ENCODE measurements at regions not wholly inside any gene's neighbourhood (a gene's known extent, or its start where the extent isn't known, plus 50 kb on each side); places are given as distances from the start of the nearest gene placed in this dataset.

- Histone ChIP-seq H3K9me3 (no peaks in the 10 kb centered on the region), H3K27me3 (ENCODE audit: low read depth) (no peaks in the 10 kb centered on the region), H3K4me1 (no peaks in the 10 kb centered on the region), H3K4me3 (no peak overlapping the region), H3K27ac (no peak overlapping the region), H3K36me3 (no peaks in the 10 kb centered on the region)
- intact Hi-C loops (cut with DNase I), result no loop called here
- TF ChIP-seq, protein P1, sequence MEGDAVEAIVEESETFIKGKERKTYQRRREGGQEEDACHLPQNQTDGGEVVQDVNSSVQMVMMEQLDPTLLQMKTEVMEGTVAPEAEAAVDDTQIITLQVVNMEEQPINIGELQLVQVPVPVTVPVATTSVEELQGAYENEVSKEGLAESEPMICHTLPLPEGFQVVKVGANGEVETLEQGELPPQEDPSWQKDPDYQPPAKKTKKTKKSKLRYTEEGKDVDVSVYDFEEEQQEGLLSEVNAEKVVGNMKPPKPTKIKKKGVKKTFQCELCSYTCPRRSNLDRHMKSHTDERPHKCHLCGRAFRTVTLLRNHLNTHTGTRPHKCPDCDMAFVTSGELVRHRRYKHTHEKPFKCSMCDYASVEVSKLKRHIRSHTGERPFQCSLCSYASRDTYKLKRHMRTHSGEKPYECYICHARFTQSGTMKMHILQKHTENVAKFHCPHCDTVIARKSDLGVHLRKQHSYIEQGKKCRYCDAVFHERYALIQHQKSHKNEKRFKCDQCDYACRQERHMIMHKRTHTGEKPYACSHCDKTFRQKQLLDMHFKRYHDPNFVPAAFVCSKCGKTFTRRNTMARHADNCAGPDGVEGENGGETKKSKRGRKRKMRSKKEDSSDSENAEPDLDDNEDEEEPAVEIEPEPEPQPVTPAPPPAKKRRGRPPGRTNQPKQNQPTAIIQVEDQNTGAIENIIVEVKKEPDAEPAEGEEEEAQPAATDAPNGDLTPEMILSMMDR (IDR thresholded peaks at IDR 0.05), result no peak
- no peak for ATAC-seq
- no peak for DNase-seq
These were observed 524.5 kb downstream of the SHQ1 start for GRCh38 chr3:72323773-72324172.

DNA sequence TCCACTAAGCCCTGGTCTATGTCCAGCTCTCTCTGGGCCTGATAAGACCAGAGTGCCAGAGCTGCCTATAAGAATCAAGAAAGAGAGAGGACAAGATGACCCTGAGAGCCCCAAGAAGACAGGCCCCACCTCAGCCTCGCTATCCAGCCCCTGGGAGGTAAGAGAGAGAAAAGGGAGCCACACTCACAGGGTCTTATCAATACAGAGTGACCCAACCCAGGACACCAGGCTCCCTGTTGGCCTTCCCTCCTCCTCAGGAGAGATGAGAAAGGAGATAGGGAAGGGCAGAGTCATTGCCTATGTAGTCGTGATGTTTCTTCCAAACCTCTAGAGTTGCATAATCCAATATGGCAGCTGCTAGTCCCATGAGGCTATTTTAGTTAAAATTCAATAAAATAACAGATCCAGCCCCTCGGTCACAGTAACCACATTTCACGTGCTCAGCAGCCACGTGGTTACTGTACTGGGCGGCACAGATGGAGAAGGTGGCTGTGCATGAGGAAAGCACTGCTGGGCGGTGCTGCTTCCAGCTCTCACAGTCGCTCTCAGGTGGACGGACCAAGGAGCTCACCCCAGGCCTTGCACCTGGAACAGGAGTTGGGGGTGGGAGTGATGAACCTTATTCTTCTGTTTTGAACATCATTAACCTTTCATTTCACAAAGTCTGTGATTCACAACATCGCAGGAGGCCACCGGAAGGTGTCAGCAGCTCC, 525.8 kb downstream of the SHQ1 start:
- Histone ChIP-seq H3K27ac (no peak overlapping the region), H3K27me3 (ENCODE audit: low read depth) (no peaks in the 10 kb centered on the region), H3K4me1 (no peaks in the 10 kb centered on the region), H3K9me3 (no peaks in the 10 kb centered on the region), H3K4me3 (no peak overlapping the region), H3K36me3 (no peaks in the 10 kb centered on the region)
- intact Hi-C loops (cut with DNase I), result no loop called here
- ATAC-seq (no peak), DNase-seq (no peak)
- TF ChIP-seq, protein P1 (IDR thresholded peaks at IDR 0.05), result no peak

DNA sequence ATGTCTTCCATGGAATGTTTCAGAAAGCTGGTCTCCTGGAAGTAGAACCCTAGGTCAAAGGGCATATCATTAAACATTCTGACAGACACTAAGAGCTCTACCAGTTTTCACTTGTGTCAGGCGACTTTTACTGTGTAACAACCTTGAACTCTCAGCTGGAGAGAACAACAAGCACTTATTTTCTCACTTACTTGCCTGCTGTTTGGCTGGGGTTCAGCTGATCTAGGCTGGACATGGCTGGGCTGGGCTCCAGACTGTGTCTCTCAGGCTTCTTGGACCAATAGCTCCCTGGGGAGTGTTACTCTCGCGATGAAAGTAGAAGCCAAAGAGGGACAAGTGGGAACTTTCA, 527.3 kb downstream of the SHQ1 start:
- Histone ChIP-seq H3K27me3 (ENCODE audit: low read depth) (no peaks in the 10 kb centered on the region), H3K36me3 (no peaks in the 10 kb centered on the region)
- TF ChIP-seq, protein P1 (IDR thresholded peaks at IDR 0.05), result no peak

DNA sequence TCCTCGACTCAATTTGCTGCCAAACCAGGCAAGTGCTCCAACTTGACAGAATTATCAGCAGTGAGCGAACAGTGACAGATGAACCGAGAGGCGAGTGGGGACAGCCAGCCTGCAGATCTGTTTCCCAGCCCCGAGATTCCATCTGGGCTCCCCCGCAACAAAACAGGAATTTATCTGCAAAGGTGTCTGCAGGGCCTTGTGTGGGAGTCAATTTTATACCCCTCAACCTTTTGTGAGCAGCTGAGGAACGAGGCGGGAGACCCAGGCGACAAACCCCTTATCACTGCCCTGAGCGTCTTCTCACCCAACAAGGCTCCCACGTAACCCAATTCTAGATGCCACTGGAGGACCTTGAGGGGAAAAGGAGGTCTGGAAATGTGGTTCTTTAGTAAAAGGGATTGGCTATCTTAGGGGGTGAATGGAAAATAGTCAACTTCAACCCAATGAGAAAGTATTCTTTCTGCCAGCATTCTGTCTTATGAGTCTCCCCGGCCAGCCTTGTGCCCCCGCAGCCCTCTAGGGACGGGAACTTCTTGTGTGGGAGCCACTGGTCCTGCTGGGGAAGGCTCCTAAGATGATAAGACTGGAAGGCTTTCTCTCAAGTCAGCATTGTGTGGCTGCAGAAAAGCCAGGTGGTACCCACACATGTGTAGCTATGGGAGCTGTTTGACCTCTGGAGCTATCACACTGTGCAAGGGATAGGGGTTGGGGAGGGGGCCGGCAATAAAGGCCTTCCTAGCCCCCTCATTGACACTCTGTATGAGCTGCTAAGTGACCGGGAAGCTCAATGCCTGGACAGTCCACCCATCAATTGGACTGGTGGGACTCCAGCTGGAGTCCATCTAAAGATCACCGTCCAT, 527.9 kb downstream of the SHQ1 start:
- DNase-seq, result no peak
- ATAC-seq, result no peak
- Histone ChIP-seq H3K27me3 (ENCODE audit: low read depth) (no peaks in the 10 kb centered on the region), H3K4me3 (no peak overlapping the region), H3K27ac (no peak overlapping the region), H3K4me1 (no peaks in the 10 kb centered on the region), H3K36me3 (no peaks in the 10 kb centered on the region), H3K9me3 (no peaks in the 10 kb centered on the region)
- TF ChIP-seq, protein P1 (IDR thresholded peaks at IDR 0.05), result no peak
- intact Hi-C loops (cut with DNase I), result no loop called here

More for the DNA sequence above, 527.3 kb downstream of the SHQ1 start:
- ATAC-seq (peak in 1 of 2 donors; percentile 11), DNase-seq (no peak)
- H3K4me3 ChIP-seq, result no peak overlapping the region
- intact Hi-C loops (cut with DNase I), result no loop called here
- no peaks in the 10 kb centered on the region for H3K9me3 ChIP-seq
- no peak overlapping the region for H3K27ac ChIP-seq
- H3K4me1 ChIP-seq, result no peaks in the 10 kb centered on the region

DNA sequence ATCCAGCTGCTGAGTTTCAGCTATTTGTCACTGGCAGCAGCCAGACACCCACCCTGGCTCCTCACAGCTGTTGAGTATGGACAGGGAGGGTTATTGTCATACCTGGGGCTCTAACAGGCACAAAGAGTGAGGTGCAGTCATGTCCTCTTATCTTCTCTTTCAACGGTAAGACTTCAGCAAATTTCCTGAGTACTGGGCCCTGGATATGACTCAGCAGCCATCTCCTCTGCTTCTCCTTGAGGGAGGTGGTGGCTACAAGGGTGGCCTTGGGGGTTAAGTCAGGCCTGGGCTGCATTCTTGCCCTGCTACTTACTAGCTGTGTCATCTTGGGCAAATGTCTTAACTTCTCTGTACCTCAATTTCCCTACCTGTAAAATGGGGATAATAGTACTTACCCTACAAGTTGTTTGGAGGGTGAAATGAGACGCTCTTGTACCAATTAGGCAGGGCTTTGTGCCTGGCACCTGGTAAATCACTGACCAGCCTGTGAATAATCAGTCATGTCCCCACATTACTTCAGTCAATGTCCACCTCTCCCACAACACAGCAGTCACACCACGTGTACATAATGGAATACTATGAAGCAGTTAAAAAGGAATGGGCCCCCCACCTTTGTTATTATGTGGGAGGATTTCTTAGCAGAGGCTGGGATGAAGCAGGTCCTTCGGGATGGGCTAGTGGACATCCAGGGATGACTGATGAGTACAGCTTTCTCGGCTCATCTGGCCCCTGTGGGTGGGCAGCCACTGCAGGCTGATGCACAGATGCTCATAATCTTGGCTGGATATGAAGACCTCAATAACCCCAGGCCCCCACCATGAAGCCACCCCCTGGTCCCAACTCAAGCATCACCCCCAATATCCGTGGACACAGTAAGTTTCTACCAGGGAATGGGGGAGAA, 528.8 kb downstream of the SHQ1 start:
- H3K27ac ChIP-seq, result no peak overlapping the region
- H3K27me3 ChIP-seq (ENCODE audit: low read depth), result no peaks in the 10 kb centered on the region
- H3K9me3 ChIP-seq, result no peaks in the 10 kb centered on the region
- no peaks in the 10 kb centered on the region for H3K4me1 ChIP-seq
- ATAC-seq, result no peak
- no peak for DNase-seq
- H3K4me3 ChIP-seq, result no peak overlapping the region
- TF ChIP-seq, protein P1 (IDR thresholded peaks at IDR 0.05), result no peak
- no peaks in the 10 kb centered on the region for H3K36me3 ChIP-seq
- intact Hi-C loops (cut with DNase I), result no loop called here
